ENCODE measurements at regions not wholly inside any gene's neighbourhood (a gene's known extent, or its start where the extent isn't known, plus 50 kb on each side); places are given as distances from the start of the nearest gene placed in this dataset.

- TF ChIP-seq ZFX (IDR thresholded peaks at IDR 0.05; ENCODE audit: borderline replicate concordance): no peak
- no peak for TF ChIP-seq CTCF (IDR thresholded peaks at IDR 0.05)
These were observed 51.5 kb upstream of the CDH19 start for GRCh38 chr18:66655407-66655806.

All from 22Rv1 (cell line).